BJ (cell line): ENCODE measurements at regions not wholly inside any gene's neighbourhood (a gene's known extent, or its start where the extent isn't known, plus 50 kb on each side); places are given as distances from the start of the nearest gene placed in this dataset.

Source experiments
- CTCF ChIA-PET: fragments of 350-600 bp; formaldehyde crosslinking; extraction: SDS; loops from one replicate; lab custom pipeline; 2021; ENCODE audit warnings: antibody characterized with exemption, inconsistent platforms; lab: Yijun Ruan, JAX
- POLR2A ChIA-PET: fragments of 300-600 bp; sonication (Branson Sonifier 250); formaldehyde crosslinking; extraction: SDS; loops from one replicate; lab custom pipeline; 2021; ENCODE audit warnings: antibody characterized with exemption; lab: Charles Lee
- DNase-seq: peaks from one replicate; pipeline ENCODE4 v3.0.0-alpha.2; 2011; ENCODE audit warnings: low read depth
- H3K27me3 ChIP-seq: 2 replicates; pipeline ENCODE4 v1.6.0; 2011; ENCODE audit warnings: low read length; ENCODE audit not compliant: control insufficient read depth, insufficient read depth
- H3K36me3 ChIP-seq: 2 replicates; pipeline ENCODE4 v1.5.1; 2011; ENCODE audit warnings: low read length; ENCODE audit not compliant: control insufficient read depth, insufficient read depth
- H3K4me3 ChIP-seq: 2 replicates; pipeline ENCODE4 v1.5.1; 2011; ENCODE audit warnings: low read depth, mild to moderate bottlenecking, control low read depth, low read length
- CTCF ChIP-seq: IDR thresholded peaks from 2 replicates; pipeline ENCODE4 v1.5.1; 2011; ENCODE audit warnings: low read depth, mild to moderate bottlenecking, control low read depth, inconsistent platforms, low read length, moderate library complexity; ENCODE audit not compliant: insufficient read depth

- Histone ChIP-seq H3K36me3 (no peaks in the 10 kb centered on the region), H3K4me3 (no peak overlapping the region), H3K27me3 (no peaks in the 10 kb centered on the region)
- no peak for TF ChIP-seq CTCF
- DNase-seq: no peak
- ChIA-PET CTCF (interaction anchor here (1.5 kb wide), 1 partner anchor 31 kb away, joined by 4 read pairs; no protein-coding TSS in a partner anchor), POLR2A (no interaction called here)
These were observed 62.7 kb upstream of the CARD11 start for GRCh38 chr7:3106361-3106826.

GRCh38 chr7:3107228-3107763, 63.6 kb upstream of the CARD11 start:
- CTCF ChIA-PET: interaction anchor here (1.5 kb wide), 1 partner anchor 32 kb away, joined by 4 read pairs; no protein-coding TSS in a partner anchor
- no peak overlapping the region for H3K4me3 ChIP-seq
- no peaks in the 10 kb centered on the region for H3K27me3 ChIP-seq
- no peak for TF ChIP-seq CTCF
- DNase-seq: no peak
- no peaks in the 10 kb centered on the region for H3K36me3 ChIP-seq
- POLR2A ChIA-PET: no interaction called here

GRCh38 chr7:3107889-3108570, 64.4 kb upstream of the CARD11 start:
- TF ChIP-seq CTCF: no peak
- Histone ChIP-seq H3K27me3 (no peaks in the 10 kb centered on the region), H3K36me3 (no peaks in the 10 kb centered on the region), H3K4me3 (no peak overlapping the region)
- CTCF ChIA-PET: no interaction called here
- POLR2A ChIA-PET: no interaction called here
- DNase-seq: no peak

- Histone ChIP-seq H3K36me3 (no peaks in the 10 kb centered on the region), H3K27me3 (no peaks in the 10 kb centered on the region), H3K4me3 (no peak overlapping the region)
- CTCF ChIA-PET: no interaction called here
- DNase-seq: no peak
- POLR2A ChIA-PET: no interaction called here
- no peak for TF ChIP-seq CTCF
These were observed 65.7 kb upstream of the CARD11 start for GRCh38 chr7:3109311-3109915.

GRCh38 chr7:3112479-3113134, 68.9 kb upstream of the CARD11 start:
- no peaks in the 10 kb centered on the region for H3K27me3 ChIP-seq
- TF ChIP-seq CTCF: no peak
- CTCF ChIA-PET: interaction anchor here (0.7 kb wide), 1 partner anchor 32 kb away, joined by 3 read pairs; no protein-coding TSS in a partner anchor
- H3K36me3 ChIP-seq: no peaks in the 10 kb centered on the region
- no peak for DNase-seq
- POLR2A ChIA-PET: no interaction called here
- H3K4me3 ChIP-seq: no peak overlapping the region
